ENCODE measurements at regions not wholly inside any gene's neighbourhood (a gene's known extent, or its start where the extent isn't known, plus 50 kb on each side); places are given as distances from the start of the nearest gene placed in this dataset.

GRCh38 chr17:77674358-77674757, 284.1 kb upstream of the TNRC6C start:
- FAIRE-seq (no peak), DNase-seq (ENCODE audit: insufficient read length, low spot score) (no peak)
- no peak for TF ChIP-seq POLR2A (IDR thresholded peaks at IDR 0.05; ENCODE audit: low read depth, low read length)

- no peak for TF ChIP-seq POLR2A (IDR thresholded peaks at IDR 0.05; ENCODE audit: low read depth, low read length)
- DNase-seq (ENCODE audit: insufficient read length, low spot score) (no peak), FAIRE-seq (no peak)
These were observed 283.1 kb upstream of the TNRC6C start for GRCh38 chr17:77675411-77675810.

- FAIRE-seq (no peak), DNase-seq (ENCODE audit: insufficient read length, low spot score) (no peak)
- TF ChIP-seq POLR2A (IDR thresholded peaks at IDR 0.05; ENCODE audit: low read depth, low read length): no peak
These were observed 282.7 kb upstream of the TNRC6C start for GRCh38 chr17:77675816-77676215.

GRCh38 chr17:77676237-77676661, 282.3 kb upstream of the TNRC6C start:
- no peak for TF ChIP-seq POLR2A (IDR thresholded peaks at IDR 0.05; ENCODE audit: low read depth, low read length)
- FAIRE-seq: no peak
- DNase-seq (ENCODE audit: insufficient read length, low spot score): no peak

- no peak for FAIRE-seq
- no peak for DNase-seq (ENCODE audit: insufficient read length, low spot score)
- no peak for TF ChIP-seq POLR2A (IDR thresholded peaks at IDR 0.05; ENCODE audit: low read depth, low read length)
These were observed 281.3 kb upstream of the TNRC6C start for GRCh38 chr17:77677211-77677610.

- TF ChIP-seq POLR2A (IDR thresholded peaks at IDR 0.05; ENCODE audit: low read depth, low read length): no peak
- FAIRE-seq (no peak), DNase-seq (ENCODE audit: insufficient read length, low spot score) (no peak)
These were observed 280.9 kb upstream of the TNRC6C start for GRCh38 chr17:77677630-77678029.

GRCh38 chr17:77679589-77679988, 278.9 kb upstream of the TNRC6C start:
- DNase-seq (ENCODE audit: insufficient read length, low spot score): no peak
- FAIRE-seq: no peak
- no peak for TF ChIP-seq POLR2A (IDR thresholded peaks at IDR 0.05; ENCODE audit: low read depth, low read length)

- no peak for TF ChIP-seq POLR2A (IDR thresholded peaks at IDR 0.05; ENCODE audit: low read depth, low read length)
- FAIRE-seq (no peak), DNase-seq (ENCODE audit: insufficient read length, low spot score) (no peak)
These were observed 276.6 kb upstream of the TNRC6C start for GRCh38 chr17:77681861-77682260.

- no peak for TF ChIP-seq POLR2A (IDR thresholded peaks at IDR 0.05; ENCODE audit: low read depth, low read length)
- no peak for FAIRE-seq
- DNase-seq (ENCODE audit: insufficient read length, low spot score): no peak
These were observed 273.4 kb upstream of the TNRC6C start for GRCh38 chr17:77684803-77685798.

GRCh38 chr17:77685881-77686486, 272.5 kb upstream of the TNRC6C start:
- no peak for TF ChIP-seq POLR2A (IDR thresholded peaks at IDR 0.05; ENCODE audit: low read depth, low read length)
- FAIRE-seq (no peak), DNase-seq (ENCODE audit: insufficient read length, low spot score) (no peak)

- DNase-seq (ENCODE audit: insufficient read length, low spot score) (no peak), FAIRE-seq (no peak)
- no peak for TF ChIP-seq POLR2A (IDR thresholded peaks at IDR 0.05; ENCODE audit: low read depth, low read length)
These were observed 271.6 kb upstream of the TNRC6C start for GRCh38 chr17:77686903-77687302.

GRCh38 chr17:77687417-77687816, 271.1 kb upstream of the TNRC6C start:
- DNase-seq (ENCODE audit: insufficient read length, low spot score) (no peak), FAIRE-seq (no peak)
- no peak for TF ChIP-seq POLR2A (IDR thresholded peaks at IDR 0.05; ENCODE audit: low read depth, low read length)

- FAIRE-seq: no peak
- no peak for TF ChIP-seq POLR2A (IDR thresholded peaks at IDR 0.05; ENCODE audit: low read depth, low read length)
- DNase-seq (ENCODE audit: insufficient read length, low spot score): no peak
These were observed 270.6 kb upstream of the TNRC6C start for GRCh38 chr17:77687921-77688320.

- FAIRE-seq: no peak
- no peak for TF ChIP-seq POLR2A (IDR thresholded peaks at IDR 0.05; ENCODE audit: low read depth, low read length)
These were observed 270.1 kb upstream of the TNRC6C start for GRCh38 chr17:77688369-77688768.

More at GRCh38 chr17:77688369-77688768, 270.1 kb upstream of the TNRC6C start:
- no peak for DNase-seq (ENCODE audit: insufficient read length, low spot score)
